CD4-positive, alpha-beta T cell treated with Interleukin-2 at 100 ng/mL for 4 hours (primary cell): ENCODE measurements at regions not wholly inside any gene's neighbourhood (a gene's known extent, or its start where the extent isn't known, plus 50 kb on each side); places are given as distances from the start of the nearest gene placed in this dataset.

Source experiments
- DNase-seq: peaks from one replicate; pipeline ENCODE4 v3.0.0-alpha.2; 2020; ENCODE audit warnings: low spot score

- no peak for DNase-seq
Observed at GRCh38 chr16:5433587-5433986, 336.0 kb upstream of the EEF2KMT start.

- no peak for DNase-seq
Observed at GRCh38 chr16:5432166-5432565, 334.6 kb upstream of the EEF2KMT start.

- no peak for DNase-seq
Observed at GRCh38 chr16:5430598-5430997, 333.0 kb upstream of the EEF2KMT start.

GRCh38 chr16:5428932-5429331 lies 331.3 kb upstream of the EEF2KMT start:
- no peak for DNase-seq

GRCh38 chr16:5427571-5427970 lies 330.0 kb upstream of the EEF2KMT start:
- DNase-seq: no peak

- DNase-seq: no peak
Observed at GRCh38 chr16:5422643-5423496, 325.3 kb upstream of the EEF2KMT start.

- DNase-seq: no peak
Observed at GRCh38 chr16:5422047-5422446, 324.5 kb upstream of the EEF2KMT start.

GRCh38 chr16:5416013-5416412 lies 318.4 kb upstream of the EEF2KMT start:
- DNase-seq: no peak

- DNase-seq: no peak
Observed at GRCh38 chr16:5415123-5415522, 317.5 kb upstream of the EEF2KMT start.

- no peak for DNase-seq
Observed at GRCh38 chr16:5412731-5413130, 315.1 kb upstream of the EEF2KMT start.

- no peak for DNase-seq
Observed at GRCh38 chr16:5398203-5398602, 300.6 kb upstream of the EEF2KMT start.

- DNase-seq: no peak
Observed at GRCh38 chr16:5396880-5397279, 299.3 kb upstream of the EEF2KMT start.

GRCh38 chr16:5393070-5393469 lies 295.5 kb upstream of the EEF2KMT start:
- no peak for DNase-seq

- no peak for DNase-seq
Observed at GRCh38 chr16:5386989-5387388, 289.4 kb upstream of the EEF2KMT start.

- DNase-seq: no peak
Observed at GRCh38 chr16:5385811-5386210, 288.2 kb upstream of the EEF2KMT start.

- DNase-seq: no peak
Observed at GRCh38 chr16:5385115-5385514, 287.5 kb upstream of the EEF2KMT start.

- DNase-seq: no peak
Observed at GRCh38 chr16:5383737-5384136, 286.1 kb upstream of the EEF2KMT start.

GRCh38 chr16:5382484-5382883 lies 284.9 kb upstream of the EEF2KMT start:
- DNase-seq: no peak

- DNase-seq: no peak
Observed at GRCh38 chr16:5381481-5381880, 283.9 kb upstream of the EEF2KMT start.

GRCh38 chr16:5379954-5380353 lies 282.4 kb upstream of the EEF2KMT start:
- DNase-seq: no peak

- no peak for DNase-seq
Observed at GRCh38 chr16:5378531-5378930, 280.9 kb upstream of the EEF2KMT start.

GRCh38 chr16:5377280-5377898 lies 279.8 kb upstream of the EEF2KMT start:
- no peak for DNase-seq

GRCh38 chr16:5374184-5374583 lies 276.6 kb upstream of the EEF2KMT start:
- DNase-seq: no peak

GRCh38 chr16:5367951-5368350 lies 270.4 kb upstream of the EEF2KMT start:
- DNase-seq: no peak
